ENCODE measurements at regions not wholly inside any gene's neighbourhood (a gene's known extent, or its start where the extent isn't known, plus 50 kb on each side); places are given as distances from the start of the nearest gene placed in this dataset.

GRCh38 chr5:18244309-18244708, 610.0 kb downstream of the TAF11L14 start:
- Histone ChIP-seq H3K4me3 (ENCODE audit: low read depth, low read length) (no peak overlapping the region), H3K9me3 (no peaks in the 10 kb centered on the region), H3K27me3 (no peaks in the 10 kb centered on the region), H3K36me3 (no peaks in the 10 kb centered on the region), H3K4me1 (no peaks in the 10 kb centered on the region)
- DNase-seq = no peak
- no peak for TF ChIP-seq CTCF (IDR thresholded peaks at IDR 0.05; ENCODE audit: low read depth, low read length)

- Histone ChIP-seq H3K4me3 (ENCODE audit: low read depth, low read length) (no peak overlapping the region), H3K27me3 (no peaks in the 10 kb centered on the region), H3K9me3 (no peaks in the 10 kb centered on the region), H3K36me3 (no peaks in the 10 kb centered on the region), H3K4me1 (no peaks in the 10 kb centered on the region)
- DNase-seq = no peak
- no peak for TF ChIP-seq CTCF (IDR thresholded peaks at IDR 0.05; ENCODE audit: low read depth, low read length)
These were observed 618.3 kb downstream of the TAF11L14 start for GRCh38 chr5:18252559-18252958.

DNA sequence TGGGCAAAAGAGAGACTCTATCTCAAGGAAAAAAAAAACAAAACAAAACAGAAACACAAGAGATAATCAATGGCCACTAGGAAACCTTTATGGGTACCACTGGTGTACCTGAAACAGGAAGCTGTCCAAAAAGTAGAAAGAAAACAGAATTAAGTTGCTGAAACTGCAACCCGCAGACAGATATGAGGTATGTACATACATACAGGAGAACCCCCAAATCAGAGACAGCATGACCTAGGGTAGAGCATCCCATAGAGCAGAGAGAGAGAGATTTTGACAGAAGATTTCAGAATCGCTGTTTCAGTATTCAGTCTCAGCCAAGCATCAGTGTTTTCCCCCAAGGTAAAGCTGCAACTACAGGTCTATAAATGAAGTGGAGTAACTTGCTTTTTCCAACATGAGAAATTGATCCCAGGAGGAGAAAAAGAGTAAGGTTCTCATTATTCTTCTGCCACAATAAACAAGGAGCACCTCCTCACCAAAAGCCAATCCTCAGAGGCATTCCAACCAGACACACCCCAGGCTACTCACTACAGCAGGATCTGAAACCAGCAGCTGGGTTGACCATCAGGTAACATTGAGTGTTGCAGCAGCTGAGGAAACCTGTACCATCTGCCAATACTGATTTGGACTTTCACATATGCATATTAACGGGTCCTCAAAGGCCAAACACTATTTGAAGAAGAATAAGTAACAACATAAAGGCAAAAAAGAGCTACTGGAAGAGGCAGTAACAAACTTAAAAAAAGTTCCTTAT, 630.0 kb downstream of the TAF11L14 start:
- no peak for DNase-seq
- H3K9me3 ChIP-seq = no peaks in the 10 kb centered on the region
- no peaks in the 10 kb centered on the region for H3K4me1 ChIP-seq
- peaks cover 2% of the 10 kb centered on the region; the same call in 1 of the 2 replicates for H3K27me3 ChIP-seq
- H3K36me3 ChIP-seq = no peaks in the 10 kb centered on the region
- TF ChIP-seq CTCF (IDR thresholded peaks at IDR 0.05; ENCODE audit: low read depth, low read length) = no peak
- no peak overlapping the region for H3K4me3 ChIP-seq (ENCODE audit: low read depth, low read length)

GRCh38 chr5:18270635-18271338, 636.5 kb downstream of the TAF11L14 start:
- Histone ChIP-seq H3K9me3 (no peaks in the 10 kb centered on the region), H3K4me3 (ENCODE audit: low read depth, low read length) (no peak overlapping the region), H3K36me3 (no peaks in the 10 kb centered on the region), H3K27me3 (no peaks in the 10 kb centered on the region; the same call in 1 of the 2 replicates), H3K4me1 (no peaks in the 10 kb centered on the region)
- no peak for DNase-seq
- TF ChIP-seq CTCF (IDR thresholded peaks at IDR 0.05; ENCODE audit: low read depth, low read length) = no peak

DNA sequence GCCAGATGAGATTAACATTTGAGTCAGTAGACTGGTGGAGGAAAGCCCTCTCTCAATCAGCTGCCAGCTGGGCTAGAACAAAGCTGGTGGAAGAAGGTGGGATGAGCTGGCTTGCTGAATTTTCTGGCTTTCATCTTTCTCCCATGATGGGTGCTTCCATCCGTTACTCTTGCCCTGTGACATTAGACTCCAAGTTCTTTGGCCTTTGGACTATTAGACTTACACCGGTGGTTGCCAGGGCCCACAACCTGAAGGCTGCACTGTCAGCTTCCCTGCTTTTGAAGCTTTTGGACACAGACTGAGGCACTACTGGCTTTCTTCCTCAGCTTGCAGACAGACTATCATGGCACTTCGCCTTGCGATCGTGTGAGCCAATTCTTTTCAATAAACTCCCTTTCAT, 642.7 kb downstream of the TAF11L14 start:
- Histone ChIP-seq H3K4me1 (no peaks in the 10 kb centered on the region), H3K4me3 (ENCODE audit: low read depth, low read length) (no peak overlapping the region), H3K36me3 (no peaks in the 10 kb centered on the region), H3K9me3 (no peaks in the 10 kb centered on the region), H3K27me3 (no peaks in the 10 kb centered on the region)
- DNase-seq = no peak
- TF ChIP-seq CTCF (IDR thresholded peaks at IDR 0.05; ENCODE audit: low read depth, low read length) = no peak
